ENCODE measurements at regions not wholly inside any gene's neighbourhood (a gene's known extent, or its start where the extent isn't known, plus 50 kb on each side); places are given as distances from the start of the nearest gene placed in this dataset.

GRCh38 chr12:118821386-118821925, 159.9 kb upstream of the SRRM4 start:
- TF ChIP-seq POLR2A (IDR thresholded peaks at IDR 0.05) (no peak), CTCF (IDR thresholded peaks at IDR 0.05) (no peak)
